CD4-positive, alpha-beta memory T cell (primary cell): ENCODE measurements at regions not wholly inside any gene's neighbourhood (a gene's known extent, or its start where the extent isn't known, plus 50 kb on each side); places are given as distances from the start of the nearest gene placed in this dataset.

ENCODE experiments used
- CTCF ChIA-PET: fragments of 350-600 bp; sonication (Branson Sonifier 250); formaldehyde crosslinking; loops from one replicate; lab custom pipeline; 2021; ENCODE audit warnings: inconsistent platforms; ENCODE audit not compliant: partially characterized antibody; lab: Charles Lee
- POLR2A ChIA-PET: fragments of 350-600 bp; sonication (Branson Sonifier 250); formaldehyde crosslinking; loops from one replicate; lab custom pipeline; 2021; ENCODE audit not compliant: partially characterized antibody; lab: Charles Lee
- DNase-seq, 5 donors: peaks; one replicate each; pipeline versions ENCODE4 v3.0.0 to v3.0.0-alpha.2; 2020 to 2022; ENCODE audit warnings: mixed read lengths in 1 of 5
- H3K27ac ChIP-seq: one replicate; pipeline ENCODE4 v1.7.0; 2013; ENCODE audit warnings: low read depth, low read length
- H3K27me3 ChIP-seq: 2 replicates; pipeline ENCODE4 v1.7.0; 2013; ENCODE audit warnings: mild to moderate bottlenecking, low read length, moderate library complexity; ENCODE audit not compliant: insufficient read depth
- H3K36me3 ChIP-seq: 2 replicates; pipeline ENCODE4 v1.7.0; 2013; ENCODE audit warnings: mild to moderate bottlenecking, low read length, moderate library complexity; ENCODE audit not compliant: insufficient read depth
- H3K4me1 ChIP-seq: 2 replicates; pipeline ENCODE4 v1.7.0; 2013; ENCODE audit warnings: mild to moderate bottlenecking, low read length, moderate library complexity; ENCODE audit not compliant: insufficient read depth
- H3K4me3 ChIP-seq, 2 donors: one replicate each; pipeline ENCODE4 v1.7.0; 2013; ENCODE audit warnings: low read length in 2 of 2, mild to moderate bottlenecking in 1 of 2
- H3K9me3 ChIP-seq, 2 donors: one replicate each; pipeline ENCODE4 v1.7.0; 2013; ENCODE audit warnings: low read length in 2 of 2, control low read depth in 1 of 2; ENCODE audit not compliant: control insufficient read depth in 1 of 2
- H3K27ac Mint-ChIP-seq, 7 donors: one replicate each; pipeline ENCODE4 v1.8.0; 2020 to 2021; ENCODE audit warnings: mixed read lengths in 7 of 7, mild to moderate bottlenecking in 6 of 7, inconsistent platforms in 3 of 7, moderate library complexity in 3 of 7
- H3K27me3 Mint-ChIP-seq, 2 donors: one replicate each; pipeline ENCODE4 v1.8.0; 2020 to 2021; ENCODE audit warnings: mixed read lengths in 2 of 2
- H3K36me3 Mint-ChIP-seq, 2 donors: one replicate each; pipeline ENCODE4 v1.8.0; 2020 to 2021; ENCODE audit warnings: mixed read lengths in 2 of 2, inconsistent platforms in 1 of 2, mild to moderate bottlenecking in 1 of 2
- H3K4me1 Mint-ChIP-seq, 4 donors: one replicate each; pipeline ENCODE4 v1.8.0; 2020 to 2021; ENCODE audit warnings: mixed read lengths in 4 of 4, mild to moderate bottlenecking in 1 of 4
- H3K4me3 Mint-ChIP-seq, 8 donors: one replicate each; pipeline ENCODE4 v1.8.0; 2020 to 2021; ENCODE audit warnings: mixed read lengths in 8 of 8, mild to moderate bottlenecking in 7 of 8, moderate library complexity in 6 of 8, inconsistent platforms in 3 of 8
- H3K9me3 Mint-ChIP-seq, 8 donors: one replicate each; pipeline ENCODE4 v1.8.0; 2020 to 2021; ENCODE audit warnings: mixed read lengths in 8 of 8, mild to moderate bottlenecking in 5 of 8, inconsistent platforms in 3 of 8, moderate library complexity in 1 of 8
- intact Hi-C: fragments of 100-400 bp; cut with micrococcal nuclease; formaldehyde crosslinking; loops from one replicate; pipeline ENCODE4 v1.15.1; 2023

GRCh38 chr9:73742412-73742811 is 590.7 kb downstream of the ANXA1 start:
- Mint-ChIP-seq H3K36me3 (no peaks in the 10 kb centered on the region), H3K4me3 (no peak overlapping the region), H3K4me1 (no peaks in the 10 kb centered on the region), H3K9me3 (peaks cover 0 to 5% (median 0%) of the 10 kb centered on the region in 8 donors), H3K27ac (no peak overlapping the region), H3K27me3 (no peaks in the 10 kb centered on the region)
- intact Hi-C loops: no loop called here
- DNase-seq: no peak
- no peaks in the 10 kb centered on the region for H3K36me3 ChIP-seq
- CTCF ChIA-PET: no interaction called here
- H3K9me3 ChIP-seq: no peaks in the 10 kb centered on the region
- H3K27me3 ChIP-seq: no peaks in the 10 kb centered on the region
- H3K4me1 ChIP-seq: no peaks in the 10 kb centered on the region
- POLR2A ChIA-PET: no interaction called here
- H3K27ac ChIP-seq: no peak overlapping the region
- no peak overlapping the region for H3K4me3 ChIP-seq

- H3K9me3 ChIP-seq: no peaks in the 10 kb centered on the region
- no peak overlapping the region for H3K4me3 ChIP-seq
- Mint-ChIP-seq H3K9me3 (peaks cover 0 to 5% (median 1%) of the 10 kb centered on the region in 8 donors), H3K4me1 (no peaks in the 10 kb centered on the region), H3K27me3 (no peaks in the 10 kb centered on the region), H3K27ac (no peak overlapping the region), H3K4me3 (no peak overlapping the region), H3K36me3 (no peaks in the 10 kb centered on the region)
- H3K4me1 ChIP-seq: no peaks in the 10 kb centered on the region
- no peak for DNase-seq
- no peak overlapping the region for H3K27ac ChIP-seq
- H3K27me3 ChIP-seq: no peaks in the 10 kb centered on the region
- ChIA-PET CTCF (interaction anchor here (0.6 kb wide), 1 partner anchor 14 kb away, joined by 3 read pairs; no protein-coding TSS in a partner anchor), POLR2A (no interaction called here)
- intact Hi-C loops: no loop called here
- no peaks in the 10 kb centered on the region for H3K36me3 ChIP-seq
These were observed 592.2 kb downstream of the ANXA1 start for GRCh38 chr9:73743826-73744225.

- Histone ChIP-seq H3K36me3 (no peaks in the 10 kb centered on the region), H3K9me3 (no peaks in the 10 kb centered on the region), H3K4me1 (no peaks in the 10 kb centered on the region), H3K27me3 (no peaks in the 10 kb centered on the region), H3K4me3 (no peak overlapping the region), H3K27ac (no peak overlapping the region)
- Mint-ChIP-seq H3K4me1 (no peaks in the 10 kb centered on the region), H3K27ac (no peak overlapping the region), H3K9me3 (peaks cover 0 to 9% (median 1%) of the 10 kb centered on the region in 8 donors), H3K4me3 (no peak overlapping the region), H3K27me3 (no peaks in the 10 kb centered on the region), H3K36me3 (no peaks in the 10 kb centered on the region)
- intact Hi-C loops: no loop called here
- CTCF ChIA-PET: no interaction called here
- DNase-seq: no peak
- POLR2A ChIA-PET: no interaction called here
These were observed 593.9 kb downstream of the ANXA1 start for GRCh38 chr9:73745598-73745997.

- ChIA-PET CTCF (no interaction called here), POLR2A (no interaction called here)
- no peaks in the 10 kb centered on the region for H3K36me3 Mint-ChIP-seq
- no peaks in the 10 kb centered on the region for H3K27me3 ChIP-seq
- H3K4me1 Mint-ChIP-seq: no peaks in the 10 kb centered on the region
- H3K27me3 Mint-ChIP-seq: no peaks in the 10 kb centered on the region
- H3K36me3 ChIP-seq: no peaks in the 10 kb centered on the region
- no peaks in the 10 kb centered on the region for H3K4me1 ChIP-seq
- no peak overlapping the region for H3K4me3 Mint-ChIP-seq
- H3K27ac ChIP-seq: no peak overlapping the region
- H3K9me3 ChIP-seq: no peaks in the 10 kb centered on the region
- DNase-seq: no peak
- intact Hi-C loops: no loop called here
- no peak overlapping the region for H3K4me3 ChIP-seq
- H3K9me3 Mint-ChIP-seq: peaks cover 0 to 9% (median 0%) of the 10 kb centered on the region in 8 donors
- no peak overlapping the region for H3K27ac Mint-ChIP-seq
These were observed 601.5 kb downstream of the ANXA1 start for GRCh38 chr9:73753171-73753570.

GRCh38 chr9:73761905-73762304 is 610.2 kb downstream of the ANXA1 start:
- Mint-ChIP-seq H3K4me3 (no peak overlapping the region), H3K9me3 (peaks cover 0 to 20% (median 3%) of the 10 kb centered on the region in 8 donors), H3K36me3 (no peaks in the 10 kb centered on the region), H3K27ac (no peak overlapping the region), H3K27me3 (no peaks in the 10 kb centered on the region), H3K4me1 (no peaks in the 10 kb centered on the region)
- POLR2A ChIA-PET: no interaction called here
- no peak for DNase-seq
- intact Hi-C loops: no loop called here
- Histone ChIP-seq H3K4me3 (no peak overlapping the region), H3K27ac (no peak overlapping the region), H3K9me3 (no peaks in the 10 kb centered on the region), H3K27me3 (no peaks in the 10 kb centered on the region), H3K4me1 (no peaks in the 10 kb centered on the region), H3K36me3 (no peaks in the 10 kb centered on the region)
- CTCF ChIA-PET: no interaction called here

GRCh38 chr9:73773896-73774295 is 622.2 kb downstream of the ANXA1 start:
- CTCF ChIA-PET: no interaction called here
- Mint-ChIP-seq H3K36me3 (no peaks in the 10 kb centered on the region), H3K27ac (no peak overlapping the region), H3K27me3 (no peaks in the 10 kb centered on the region), H3K4me1 (no peaks in the 10 kb centered on the region), H3K9me3 (peaks cover 0 to 5% (median 2%) of the 10 kb centered on the region in 8 donors), H3K4me3 (no peak overlapping the region)
- Histone ChIP-seq H3K4me1 (no peaks in the 10 kb centered on the region), H3K27ac (no peak overlapping the region), H3K4me3 (no peak overlapping the region), H3K9me3 (no peaks in the 10 kb centered on the region), H3K27me3 (no peaks in the 10 kb centered on the region), H3K36me3 (no peaks in the 10 kb centered on the region)
- DNase-seq: no peak
- POLR2A ChIA-PET: no interaction called here
- intact Hi-C loops: no loop called here

GRCh38 chr9:73775757-73776156 is 624.1 kb downstream of the ANXA1 start:
- Mint-ChIP-seq H3K4me1 (no peaks in the 10 kb centered on the region), H3K4me3 (no peak overlapping the region), H3K36me3 (no peaks in the 10 kb centered on the region), H3K9me3 (peaks cover 0 to 7% (median 2%) of the 10 kb centered on the region in 8 donors), H3K27ac (no peak overlapping the region), H3K27me3 (no peaks in the 10 kb centered on the region)
- Histone ChIP-seq H3K27me3 (no peaks in the 10 kb centered on the region), H3K4me1 (no peaks in the 10 kb centered on the region), H3K4me3 (no peak overlapping the region), H3K27ac (no peak overlapping the region), H3K9me3 (no peaks in the 10 kb centered on the region), H3K36me3 (no peaks in the 10 kb centered on the region)
- intact Hi-C loops: no loop called here
- ChIA-PET POLR2A (no interaction called here), CTCF (no interaction called here)
- no peak for DNase-seq

GRCh38 chr9:73780916-73781315 is 629.3 kb downstream of the ANXA1 start:
- no peaks in the 10 kb centered on the region for H3K4me1 Mint-ChIP-seq
- no peak overlapping the region for H3K27ac Mint-ChIP-seq
- H3K36me3 Mint-ChIP-seq: no peaks in the 10 kb centered on the region
- CTCF ChIA-PET: no interaction called here
- Histone ChIP-seq H3K36me3 (no peaks in the 10 kb centered on the region), H3K4me3 (no peak overlapping the region), H3K9me3 (no peaks in the 10 kb centered on the region), H3K27ac (no peak overlapping the region), H3K27me3 (no peaks in the 10 kb centered on the region), H3K4me1 (no peaks in the 10 kb centered on the region)
- intact Hi-C loops: no loop called here
- no peak overlapping the region for H3K4me3 Mint-ChIP-seq
- H3K9me3 Mint-ChIP-seq: peaks cover 0 to 14% (median 3%) of the 10 kb centered on the region in 8 donors
- POLR2A ChIA-PET: no interaction called here
- no peak for DNase-seq
- H3K27me3 Mint-ChIP-seq: no peaks in the 10 kb centered on the region
